ENCODE measurements at regions not wholly inside any gene's neighbourhood (a gene's known extent, or its start where the extent isn't known, plus 50 kb on each side); places are given as distances from the start of the nearest gene placed in this dataset.
A peak's percentile ranks its signal among the peaks of the same experiment; 100 is the strongest.

GRCh38 chr6:44561832-44562665, 174.5 kb downstream of the CDC5L start:
- DNase-seq (ENCODE audit: low read depth), result no peak
- H3K4me3 ChIP-seq (ENCODE audit: control insufficient read depth, low read depth, low read length), result no peak overlapping the region
- TF ChIP-seq CTCF (IDR thresholded peaks at IDR 0.05; ENCODE audit: control insufficient read depth, insufficient read depth, low read depth, low read length, missing control alignments), result no peak

- no peak overlapping the region for H3K4me3 ChIP-seq (ENCODE audit: control insufficient read depth, low read depth, low read length)
- no peak for DNase-seq (ENCODE audit: low read depth)
- no peak for TF ChIP-seq CTCF (IDR thresholded peaks at IDR 0.05; ENCODE audit: control insufficient read depth, insufficient read depth, low read depth, low read length, missing control alignments)
These were observed 175.9 kb downstream of the CDC5L start for GRCh38 chr6:44563397-44563796.

- no peak for TF ChIP-seq CTCF (IDR thresholded peaks at IDR 0.05; ENCODE audit: control insufficient read depth, insufficient read depth, low read depth, low read length, missing control alignments)
- H3K4me3 ChIP-seq (ENCODE audit: control insufficient read depth, low read depth, low read length), result no peak overlapping the region
- DNase-seq (ENCODE audit: low read depth), result no peak
These were observed 177.5 kb downstream of the CDC5L start for GRCh38 chr6:44564906-44565524.

- no peak for DNase-seq (ENCODE audit: low read depth)
- H3K4me3 ChIP-seq (ENCODE audit: control insufficient read depth, low read depth, low read length), result no peak overlapping the region
- no peak for TF ChIP-seq CTCF (IDR thresholded peaks at IDR 0.05; ENCODE audit: control insufficient read depth, insufficient read depth, low read depth, low read length, missing control alignments)
These were observed 179.9 kb downstream of the CDC5L start for GRCh38 chr6:44567406-44567805.

- TF ChIP-seq CTCF (IDR thresholded peaks at IDR 0.05; ENCODE audit: control insufficient read depth, insufficient read depth, low read depth, low read length, missing control alignments), result no peak
- no peak for DNase-seq (ENCODE audit: low read depth)
- no peak overlapping the region for H3K4me3 ChIP-seq (ENCODE audit: control insufficient read depth, low read depth, low read length)
These were observed 181.6 kb downstream of the CDC5L start for GRCh38 chr6:44569131-44569530.

GRCh38 chr6:44569931-44570385, 182.5 kb downstream of the CDC5L start:
- TF ChIP-seq CTCF (IDR thresholded peaks at IDR 0.05; ENCODE audit: control insufficient read depth, insufficient read depth, low read depth, low read length, missing control alignments), result no peak
- no peak overlapping the region for H3K4me3 ChIP-seq (ENCODE audit: control insufficient read depth, low read depth, low read length)
- DNase-seq (ENCODE audit: low read depth), result peak; percentile 24

Data from AG09309 (cell line).